ENCODE measurements at regions not wholly inside any gene's neighbourhood (a gene's known extent, or its start where the extent isn't known, plus 50 kb on each side); places are given as distances from the start of the nearest gene placed in this dataset.

GRCh38 chr5:57592236-57592635 lies 109.6 kb upstream of the ACTBL2 start:
- no peak for TF ChIP-seq CTCF (conservative IDR thresholded peaks at IDR 0.05)
- TF ChIP-seq ZFX (IDR thresholded peaks at IDR 0.05) = no peak
